Activated naive CD4-positive, alpha-beta T cell treated with anti-CD3 and anti-CD28 coated beads, Interleukin-2, amount 50 U/mL, for 24 hours (primary cell): ENCODE measurements at regions not wholly inside any gene's neighbourhood (a gene's known extent, or its start where the extent isn't known, plus 50 kb on each side); places are given as distances from the start of the nearest gene placed in this dataset.

Source experiments
- H3K27ac Mint-ChIP-seq: one replicate; pipeline ENCODE4 v1.8.0; 2021; ENCODE audit warnings: mild to moderate bottlenecking, mixed read lengths
- H3K27me3 Mint-ChIP-seq: one replicate; pipeline ENCODE4 v1.8.0; 2021; ENCODE audit warnings: mixed read lengths
- H3K36me3 Mint-ChIP-seq: one replicate; pipeline ENCODE4 v1.8.0; 2021; ENCODE audit warnings: mixed read lengths
- H3K4me1 Mint-ChIP-seq: one replicate; pipeline ENCODE4 v1.8.0; 2021; ENCODE audit warnings: mixed read lengths
- H3K4me3 Mint-ChIP-seq: one replicate; pipeline ENCODE4 v1.8.0; 2021; ENCODE audit warnings: mild to moderate bottlenecking, mixed read lengths
- H3K9me3 Mint-ChIP-seq: one replicate; pipeline ENCODE4 v1.8.0; 2021; ENCODE audit warnings: mixed read lengths

DNA sequence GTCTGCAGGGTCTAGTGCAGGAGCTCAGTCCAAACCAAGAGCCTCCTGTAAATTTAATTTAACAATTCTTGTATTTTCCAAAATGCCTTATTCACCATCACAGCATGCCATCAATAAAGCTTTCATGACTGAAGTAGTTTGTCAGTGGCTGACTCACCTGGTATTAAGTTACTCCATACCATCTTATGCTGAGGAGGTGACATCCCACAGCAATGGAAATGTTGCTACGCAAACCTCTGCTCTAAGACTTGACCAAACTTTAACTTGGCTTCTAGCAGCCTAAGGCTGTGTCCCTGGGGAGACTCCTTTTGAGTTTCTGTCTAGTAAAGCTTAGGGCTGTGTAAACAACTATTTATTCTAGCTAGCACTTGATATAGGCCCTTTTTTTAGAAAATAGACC lies 1231.3 kb upstream of the CDH18 start:
- H3K4me3 Mint-ChIP-seq = no peak overlapping the region
- no peaks in the 10 kb centered on the region for H3K4me1 Mint-ChIP-seq
- H3K27me3 Mint-ChIP-seq = no peaks in the 10 kb centered on the region
- H3K9me3 Mint-ChIP-seq = peaks cover 5% of the 10 kb centered on the region
- no peaks in the 10 kb centered on the region for H3K36me3 Mint-ChIP-seq
- H3K27ac Mint-ChIP-seq = no peak overlapping the region

DNA sequence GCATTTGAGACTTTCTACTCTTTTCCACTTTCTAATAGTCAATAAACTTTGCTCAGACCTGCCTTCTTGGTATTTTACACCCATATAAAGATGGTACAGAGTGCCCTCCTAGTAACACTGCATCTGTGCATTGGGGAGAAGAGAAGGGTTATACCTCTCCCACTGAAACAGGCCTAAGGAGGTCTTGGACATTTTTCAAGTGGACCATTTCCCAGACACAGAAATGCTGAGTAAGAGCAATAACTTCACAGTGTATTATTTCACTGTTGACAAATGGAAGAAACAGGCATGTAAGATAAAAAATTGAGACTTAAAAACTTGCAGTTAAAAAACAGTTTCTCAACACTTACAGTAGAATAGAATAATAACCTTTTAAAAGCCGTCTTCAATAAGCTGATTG lies 1224.0 kb upstream of the CDH18 start:
- no peak overlapping the region for H3K27ac Mint-ChIP-seq
- peaks cover 9% of the 10 kb centered on the region for H3K9me3 Mint-ChIP-seq
- H3K27me3 Mint-ChIP-seq = no peaks in the 10 kb centered on the region
- no peaks in the 10 kb centered on the region for H3K4me1 Mint-ChIP-seq
- H3K36me3 Mint-ChIP-seq = no peaks in the 10 kb centered on the region
- no peak overlapping the region for H3K4me3 Mint-ChIP-seq

GRCh38 chr5:21209409-21209808 lies 1221.4 kb upstream of the CDH18 start:
- Mint-ChIP-seq H3K27me3 (no peaks in the 10 kb centered on the region), H3K4me1 (no peaks in the 10 kb centered on the region), H3K4me3 (no peak overlapping the region)

DNA sequence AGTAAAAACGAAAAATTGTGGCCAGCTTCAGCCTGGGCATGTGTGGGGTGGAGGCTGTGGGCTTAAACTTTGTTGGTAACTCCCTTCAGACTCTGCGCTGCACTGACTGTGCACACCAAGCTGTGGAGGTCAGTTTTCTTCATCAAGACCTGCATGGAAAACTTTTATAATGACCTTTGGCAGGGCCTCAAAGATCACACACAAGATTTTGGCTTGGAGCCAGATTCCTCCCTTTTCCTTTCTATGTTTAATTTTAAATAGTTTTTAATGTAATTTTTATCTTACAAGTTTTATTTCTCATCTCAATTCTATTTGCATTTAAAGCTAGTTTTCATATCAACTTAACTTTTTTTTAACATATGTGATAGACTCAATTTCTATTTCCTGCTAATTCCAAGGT lies 1211.1 kb upstream of the CDH18 start:
- H3K27me3 Mint-ChIP-seq = no peaks in the 10 kb centered on the region
- H3K9me3 Mint-ChIP-seq = peaks cover 4% of the 10 kb centered on the region
- H3K27ac Mint-ChIP-seq = no peak overlapping the region
- H3K4me3 Mint-ChIP-seq = no peak overlapping the region
- no peaks in the 10 kb centered on the region for H3K4me1 Mint-ChIP-seq
- no peaks in the 10 kb centered on the region for H3K36me3 Mint-ChIP-seq

More at GRCh38 chr5:21209409-21209808, 1221.4 kb upstream of the CDH18 start:
- no peak overlapping the region for H3K27ac Mint-ChIP-seq
- H3K9me3 Mint-ChIP-seq = peaks cover 9% of the 10 kb centered on the region
- no peaks in the 10 kb centered on the region for H3K36me3 Mint-ChIP-seq

DNA sequence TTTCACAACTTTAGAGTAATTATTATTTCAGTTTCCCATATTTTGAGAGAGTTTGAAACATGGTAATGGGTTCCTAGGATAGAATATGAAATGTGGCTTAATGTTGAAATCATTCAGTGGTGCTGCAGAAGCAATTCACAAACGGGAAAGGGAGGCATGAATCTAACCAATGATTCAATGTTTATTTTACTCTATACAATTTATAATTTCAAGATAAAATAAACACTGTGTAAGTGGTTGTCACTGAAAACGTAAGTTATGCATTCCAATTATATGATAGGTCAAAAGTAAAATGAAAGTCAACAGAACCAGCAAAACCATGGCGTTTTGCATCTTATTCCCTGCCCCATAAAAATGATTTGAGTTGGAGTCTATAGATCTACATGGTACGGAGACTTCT lies 1207.1 kb upstream of the CDH18 start:
- Mint-ChIP-seq H3K36me3 (no peaks in the 10 kb centered on the region), H3K4me1 (no peaks in the 10 kb centered on the region), H3K27me3 (no peaks in the 10 kb centered on the region), H3K9me3 (peaks cover 4% of the 10 kb centered on the region), H3K27ac (no peak overlapping the region), H3K4me3 (no peak overlapping the region)

DNA sequence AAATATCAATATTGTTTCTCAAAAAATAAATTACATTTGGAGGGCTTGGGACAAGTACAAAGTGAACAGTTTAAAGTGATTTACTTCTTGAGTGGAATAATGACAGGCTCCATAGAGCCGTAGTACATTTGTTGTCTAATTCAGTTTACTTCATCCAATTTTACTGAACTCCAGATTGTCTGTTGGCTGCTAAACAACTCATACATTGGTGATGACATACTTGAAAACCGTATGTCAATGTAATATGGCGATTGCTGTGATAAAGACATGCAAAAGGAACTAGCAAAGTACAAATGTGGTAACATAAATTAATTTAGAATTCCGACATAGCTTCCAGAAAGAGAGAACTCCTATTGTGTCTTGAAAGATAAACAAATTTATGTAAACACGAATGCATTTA lies 1197.5 kb upstream of the CDH18 start:
- no peaks in the 10 kb centered on the region for H3K4me1 Mint-ChIP-seq
- H3K36me3 Mint-ChIP-seq = no peaks in the 10 kb centered on the region
- H3K9me3 Mint-ChIP-seq = no peaks in the 10 kb centered on the region
- no peak overlapping the region for H3K4me3 Mint-ChIP-seq
- H3K27me3 Mint-ChIP-seq = no peaks in the 10 kb centered on the region
- H3K27ac Mint-ChIP-seq = no peak overlapping the region

DNA sequence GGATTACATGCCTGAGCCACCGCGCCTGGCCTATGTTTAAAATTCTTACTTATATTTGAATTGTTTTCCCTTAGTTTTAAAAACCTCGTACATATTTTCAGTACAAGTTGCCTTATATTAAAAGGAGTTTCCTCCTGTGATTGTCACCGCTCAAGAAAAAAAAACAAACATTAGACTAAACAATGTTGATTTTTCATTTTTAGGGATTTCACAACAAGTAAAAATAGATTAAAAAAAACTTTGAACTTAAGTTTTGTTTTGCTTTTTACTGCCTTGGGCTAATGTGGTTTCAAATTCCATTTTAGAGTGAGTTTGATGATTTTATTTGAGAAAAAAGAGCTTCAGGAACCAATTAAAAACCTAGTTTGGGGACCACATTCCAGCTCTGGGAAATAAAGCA lies 1196.6 kb upstream of the CDH18 start:
- H3K36me3 Mint-ChIP-seq = no peaks in the 10 kb centered on the region

GRCh38 chr5:21181609-21182125 lies 1193.7 kb upstream of the CDH18 start:
- Mint-ChIP-seq H3K4me3 (no peak overlapping the region), H3K9me3 (peaks cover 6% of the 10 kb centered on the region), H3K4me1 (no peaks in the 10 kb centered on the region), H3K36me3 (no peaks in the 10 kb centered on the region), H3K27me3 (no peaks in the 10 kb centered on the region), H3K27ac (no peak overlapping the region)

More for the DNA sequence above, 1196.6 kb upstream of the CDH18 start:
- H3K27me3 Mint-ChIP-seq = no peaks in the 10 kb centered on the region
- H3K27ac Mint-ChIP-seq = no peak overlapping the region
- H3K4me1 Mint-ChIP-seq = no peaks in the 10 kb centered on the region
- no peak overlapping the region for H3K4me3 Mint-ChIP-seq
- peaks cover 6% of the 10 kb centered on the region for H3K9me3 Mint-ChIP-seq

DNA sequence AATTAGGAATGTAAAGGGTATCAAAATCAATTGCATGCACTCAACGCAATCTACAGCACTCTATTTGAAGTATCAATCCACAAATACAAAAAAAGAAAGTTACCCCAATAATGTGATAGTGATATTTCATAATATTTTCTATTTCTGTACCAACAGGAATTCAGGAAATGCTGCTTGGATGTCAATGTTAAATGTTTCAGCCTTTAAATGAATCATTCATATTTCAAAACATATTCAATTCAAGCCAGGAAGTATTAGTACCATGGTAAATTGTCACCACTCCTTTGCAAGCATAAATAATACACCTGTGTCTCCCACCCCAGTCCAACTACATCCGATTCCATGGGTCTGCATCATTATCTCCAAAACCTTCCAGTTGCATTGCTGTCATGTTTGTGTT lies 1185.5 kb upstream of the CDH18 start:
- Mint-ChIP-seq H3K27me3 (no peaks in the 10 kb centered on the region), H3K36me3 (no peaks in the 10 kb centered on the region)

DNA sequence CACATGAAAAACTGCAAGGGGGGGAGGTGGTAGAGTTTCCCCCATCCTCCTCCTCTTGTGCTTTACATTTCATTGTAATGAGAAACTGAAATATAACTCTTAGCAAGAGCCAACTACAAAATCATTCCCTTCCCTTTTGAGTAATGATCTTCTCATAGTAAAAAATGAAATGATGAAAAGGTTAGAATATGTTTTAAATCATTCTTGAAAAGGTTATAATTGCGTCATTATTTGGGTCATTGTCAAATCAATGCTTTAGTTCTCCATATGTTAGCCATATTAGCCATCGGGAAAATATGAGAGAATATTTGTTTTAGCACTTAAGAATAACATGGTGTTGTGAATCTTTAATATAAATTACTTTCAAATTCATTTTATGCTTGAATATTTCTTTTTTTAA lies 1185.0 kb upstream of the CDH18 start:
- H3K4me3 Mint-ChIP-seq = no peak overlapping the region
- no peaks in the 10 kb centered on the region for H3K9me3 Mint-ChIP-seq
- H3K27ac Mint-ChIP-seq = no peak overlapping the region
- no peaks in the 10 kb centered on the region for H3K27me3 Mint-ChIP-seq
- H3K4me1 Mint-ChIP-seq = no peaks in the 10 kb centered on the region
- H3K36me3 Mint-ChIP-seq = no peaks in the 10 kb centered on the region

More for the DNA sequence above, 1185.5 kb upstream of the CDH18 start:
- Mint-ChIP-seq H3K4me3 (no peak overlapping the region), H3K9me3 (no peaks in the 10 kb centered on the region), H3K27ac (no peak overlapping the region), H3K4me1 (no peaks in the 10 kb centered on the region)

DNA sequence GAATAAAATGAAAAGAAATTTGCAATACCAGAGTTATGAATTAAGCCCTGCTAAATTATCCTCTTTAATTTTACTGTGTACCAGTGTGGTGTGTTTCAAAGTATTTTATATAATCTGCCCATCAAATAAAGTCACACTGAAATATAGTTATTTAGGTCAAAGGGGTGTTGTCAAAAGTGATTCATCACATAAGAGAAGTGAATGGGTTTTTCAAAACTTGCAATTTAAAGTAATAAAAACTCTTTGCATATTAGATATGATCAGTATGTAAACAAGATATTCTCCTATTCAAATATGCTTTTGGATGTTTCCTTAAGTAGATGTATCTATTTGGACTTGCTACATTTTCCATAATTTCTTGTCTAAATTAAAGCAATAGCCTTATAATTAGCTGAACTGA lies 1183.0 kb upstream of the CDH18 start:
- Mint-ChIP-seq H3K27me3 (no peaks in the 10 kb centered on the region), H3K9me3 (no peaks in the 10 kb centered on the region), H3K4me3 (no peak overlapping the region), H3K27ac (no peak overlapping the region), H3K4me1 (no peaks in the 10 kb centered on the region), H3K36me3 (no peaks in the 10 kb centered on the region)

- Mint-ChIP-seq H3K4me1 (no peaks in the 10 kb centered on the region), H3K4me3 (no peak overlapping the region), H3K27me3 (no peaks in the 10 kb centered on the region)
Measured at GRCh38 chr5:21168557-21168956, 1180.6 kb upstream of the CDH18 start.

DNA sequence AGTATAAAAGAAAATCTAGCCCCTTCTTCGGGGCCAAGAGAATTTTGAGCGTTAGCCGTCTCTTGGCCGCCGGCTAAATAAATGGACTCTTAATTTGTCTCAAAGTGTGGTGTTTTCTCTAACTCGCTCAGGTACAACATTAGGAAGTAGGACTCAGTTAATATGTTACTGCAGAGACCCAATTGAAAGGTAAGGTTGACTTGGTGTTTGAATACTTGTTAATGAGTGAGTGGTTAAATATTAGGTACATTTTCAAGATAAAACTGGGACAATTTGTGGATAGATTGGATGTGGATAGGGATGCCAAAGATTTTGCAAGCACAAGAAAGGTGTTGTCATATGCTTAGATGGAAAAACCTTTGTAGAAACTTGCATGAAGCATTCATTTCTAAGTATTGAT lies 1177.3 kb upstream of the CDH18 start:
- no peaks in the 10 kb centered on the region for H3K27me3 Mint-ChIP-seq
- H3K36me3 Mint-ChIP-seq = no peaks in the 10 kb centered on the region
- H3K9me3 Mint-ChIP-seq = peaks cover 11% of the 10 kb centered on the region

More at GRCh38 chr5:21168557-21168956, 1180.6 kb upstream of the CDH18 start:
- Mint-ChIP-seq H3K27ac (no peak overlapping the region), H3K36me3 (no peaks in the 10 kb centered on the region), H3K9me3 (peaks cover 6% of the 10 kb centered on the region)

DNA sequence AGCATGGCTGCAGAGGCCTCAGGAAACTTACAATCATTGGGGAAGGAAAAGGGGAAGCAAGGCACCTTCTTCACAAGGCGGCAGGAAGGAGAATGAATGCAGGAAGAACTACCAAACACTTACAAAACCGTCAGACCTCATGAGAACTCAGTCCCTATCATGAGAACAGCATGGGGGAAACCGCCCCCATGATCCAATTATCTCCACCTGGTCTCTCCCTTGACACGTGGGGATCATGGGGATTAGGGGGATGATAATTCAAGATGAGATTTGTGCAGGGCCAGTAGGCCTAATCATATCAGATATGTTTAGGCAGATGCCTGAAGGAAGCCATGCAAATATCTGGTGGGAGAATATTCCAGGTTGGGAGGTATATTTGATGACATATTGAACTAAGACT lies 1176.4 kb upstream of the CDH18 start:
- Mint-ChIP-seq H3K27ac (no peak overlapping the region), H3K4me1 (no peaks in the 10 kb centered on the region), H3K9me3 (peaks cover 12% of the 10 kb centered on the region), H3K27me3 (no peaks in the 10 kb centered on the region), H3K4me3 (no peak overlapping the region), H3K36me3 (no peaks in the 10 kb centered on the region)

More for the DNA sequence above, 1177.3 kb upstream of the CDH18 start:
- H3K4me3 Mint-ChIP-seq = no peak overlapping the region
- H3K4me1 Mint-ChIP-seq = no peaks in the 10 kb centered on the region
- H3K27ac Mint-ChIP-seq = no peak overlapping the region

GRCh38 chr5:21159510-21160059 lies 1171.6 kb upstream of the CDH18 start:
- Mint-ChIP-seq H3K9me3 (peaks cover 10% of the 10 kb centered on the region), H3K4me1 (no peaks in the 10 kb centered on the region), H3K36me3 (no peaks in the 10 kb centered on the region), H3K27me3 (no peaks in the 10 kb centered on the region), H3K4me3 (no peak overlapping the region), H3K27ac (no peak overlapping the region)

- Mint-ChIP-seq H3K27ac (no peak overlapping the region), H3K9me3 (peaks cover 4% of the 10 kb centered on the region), H3K36me3 (no peaks in the 10 kb centered on the region), H3K27me3 (no peaks in the 10 kb centered on the region), H3K4me3 (no peak overlapping the region), H3K4me1 (no peaks in the 10 kb centered on the region)
Measured at GRCh38 chr5:21154526-21154925, 1166.5 kb upstream of the CDH18 start.

DNA sequence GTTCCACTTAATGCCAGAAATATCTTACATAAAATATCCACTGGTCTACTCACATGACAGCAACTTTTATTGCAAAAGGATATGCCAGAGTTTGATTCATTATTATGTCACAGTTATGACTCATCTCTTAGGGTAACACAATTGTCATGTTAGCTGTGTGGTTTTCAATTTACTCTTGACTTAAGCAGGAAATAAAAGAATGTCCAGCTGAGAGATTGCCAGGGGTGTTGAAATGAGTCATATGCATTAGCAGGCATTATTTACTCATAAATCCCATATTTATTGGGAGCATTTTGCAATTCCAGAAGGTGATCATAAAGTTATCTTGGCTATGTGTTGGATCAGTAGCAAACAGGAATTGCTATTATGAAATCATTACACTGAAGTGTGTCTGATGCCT lies 1164.6 kb upstream of the CDH18 start:
- H3K9me3 Mint-ChIP-seq = peaks cover 4% of the 10 kb centered on the region
- no peak overlapping the region for H3K27ac Mint-ChIP-seq
- no peaks in the 10 kb centered on the region for H3K27me3 Mint-ChIP-seq
- H3K4me1 Mint-ChIP-seq = no peaks in the 10 kb centered on the region
- no peak overlapping the region for H3K4me3 Mint-ChIP-seq
- H3K36me3 Mint-ChIP-seq = no peaks in the 10 kb centered on the region
